ENCODE measurements at regions not wholly inside any gene's neighbourhood (a gene's known extent, or its start where the extent isn't known, plus 50 kb on each side); places are given as distances from the start of the nearest gene placed in this dataset.

GRCh38 chr10:21405981-21406380 is 119.5 kb downstream of the SKIDA1 start:
- TF ChIP-seq CTCF (IDR thresholded peaks at IDR 0.05) (no peak), SIN3A (IDR thresholded peaks at IDR 0.05; ENCODE audit: borderline replicate concordance, insufficient read depth, low read depth, low read length) (no peak), TCF7L2 (IDR thresholded peaks at IDR 0.05; ENCODE audit: low read depth, low read length) (no peak)
